GM19099 (cell line): ENCODE measurements at regions not wholly inside any gene's neighbourhood (a gene's known extent, or its start where the extent isn't known, plus 50 kb on each side); places are given as distances from the start of the nearest gene placed in this dataset.
A peak's percentile ranks its signal among the peaks of the same experiment; 100 is the strongest.

Experiments
- POLR2A ChIP-seq: IDR thresholded peaks from 3 replicates; pipeline ENCODE4 v1.6.1; 2011; ENCODE audit warnings: low read depth; ENCODE audit not compliant: insufficient read length; ENCODE audit errors: extremely low read depth

DNA sequence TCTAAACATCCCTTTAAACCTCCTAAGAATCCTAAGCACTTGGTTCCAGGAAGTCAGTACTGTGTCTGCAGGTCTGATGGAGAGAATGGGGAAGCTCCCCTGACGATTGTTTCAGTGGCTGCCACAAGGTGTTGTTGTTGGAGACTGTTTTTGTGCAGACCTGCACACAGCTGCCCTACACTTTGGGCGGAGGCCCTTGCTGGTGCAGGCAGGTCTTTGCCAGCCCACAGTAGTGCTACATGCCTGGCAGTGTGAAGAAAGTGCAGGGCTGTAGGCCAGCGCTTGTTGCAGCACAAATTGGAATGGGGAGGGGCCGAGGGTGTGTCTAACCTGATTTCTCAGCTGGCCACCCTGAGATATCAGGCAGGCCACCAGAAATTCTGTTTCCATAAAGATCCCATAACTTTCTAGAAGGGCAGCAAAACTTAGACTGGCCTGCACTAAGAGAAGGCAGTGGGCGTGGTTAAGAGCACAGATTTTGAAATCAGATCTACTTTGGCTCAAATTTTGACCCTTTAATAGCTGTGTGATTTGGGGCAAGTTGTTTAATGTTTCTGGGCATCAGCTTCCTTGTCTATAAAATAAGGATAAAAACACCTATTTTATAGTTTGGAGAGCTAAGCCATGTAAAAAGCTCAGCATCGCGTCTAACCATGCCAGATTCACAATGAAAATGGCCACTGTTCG lies 83.7 kb upstream of the SLC1A4 start:
- TF ChIP-seq POLR2A: no peak

DNA sequence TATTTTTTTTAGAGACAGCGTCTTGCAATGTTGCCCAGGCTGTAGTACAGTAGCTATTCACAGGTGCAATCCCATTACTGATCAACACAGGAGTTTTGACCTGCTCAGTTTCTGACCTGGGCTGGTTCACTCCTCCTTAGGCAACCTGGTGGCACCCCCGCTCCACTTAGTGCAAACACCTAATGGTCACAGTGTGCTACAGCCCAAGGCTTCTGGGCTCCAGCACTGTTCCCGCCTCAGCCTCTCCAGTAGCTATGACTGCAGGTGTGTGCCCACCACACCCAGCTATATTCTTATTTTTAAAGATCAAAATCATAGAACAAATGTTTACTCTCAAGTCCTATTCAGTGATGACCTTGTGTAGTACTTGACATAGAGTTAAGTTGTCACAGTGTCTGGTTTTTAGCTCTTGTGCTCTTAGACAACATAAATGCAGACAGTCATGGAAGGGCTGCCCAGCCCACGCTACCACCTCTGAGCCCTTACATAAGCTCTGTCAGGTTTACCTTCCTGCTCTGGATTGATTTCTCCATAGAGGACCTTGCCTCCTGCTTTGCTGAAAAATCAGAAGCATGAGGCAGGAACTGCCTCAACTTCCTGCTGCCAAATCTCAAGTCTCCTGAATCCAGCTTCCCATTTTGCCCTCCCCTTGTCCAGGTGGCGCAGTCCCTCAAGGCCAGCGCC lies 82.2 kb upstream of the SLC1A4 start:
- no peak for TF ChIP-seq POLR2A

DNA sequence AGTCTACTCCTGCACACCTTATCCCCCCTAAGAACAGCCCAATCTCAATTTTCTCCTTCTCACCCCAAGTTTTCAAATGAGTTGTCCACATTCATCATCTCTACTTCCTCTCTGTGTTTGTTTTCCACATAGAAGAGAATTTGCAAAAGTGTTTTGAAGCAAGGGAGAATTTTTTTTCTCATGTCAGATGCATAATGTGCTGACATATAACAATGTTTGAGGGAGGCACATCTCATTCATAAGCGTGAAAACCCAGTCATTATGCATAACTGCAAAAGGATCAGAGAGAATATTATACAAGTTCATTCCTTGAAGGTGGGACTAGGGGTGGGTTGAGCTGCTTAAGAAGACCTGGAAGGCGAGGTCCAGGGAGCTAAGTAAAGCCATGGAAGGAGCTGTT lies 80.8 kb upstream of the SLC1A4 start:
- no peak for TF ChIP-seq POLR2A

DNA sequence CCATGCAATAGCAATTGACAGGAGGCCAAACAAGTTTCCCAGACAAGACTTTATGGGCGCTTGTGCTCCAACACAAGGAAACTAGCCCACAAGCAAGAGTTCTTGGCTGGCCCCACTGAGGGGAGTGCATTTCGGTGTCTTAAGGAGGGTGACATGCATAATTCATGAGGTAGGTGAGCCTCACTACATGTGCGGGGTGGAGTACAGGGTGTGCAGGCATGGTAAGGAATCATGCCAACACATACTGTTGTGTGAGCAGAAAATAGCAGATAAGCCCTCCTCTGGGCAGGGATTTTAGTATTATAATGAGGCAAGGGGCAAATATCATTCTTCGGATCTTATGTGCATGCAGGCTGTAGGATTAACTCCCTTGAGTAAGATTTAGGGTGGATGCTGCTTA lies 78.7 kb upstream of the SLC1A4 start:
- TF ChIP-seq POLR2A: no peak

DNA sequence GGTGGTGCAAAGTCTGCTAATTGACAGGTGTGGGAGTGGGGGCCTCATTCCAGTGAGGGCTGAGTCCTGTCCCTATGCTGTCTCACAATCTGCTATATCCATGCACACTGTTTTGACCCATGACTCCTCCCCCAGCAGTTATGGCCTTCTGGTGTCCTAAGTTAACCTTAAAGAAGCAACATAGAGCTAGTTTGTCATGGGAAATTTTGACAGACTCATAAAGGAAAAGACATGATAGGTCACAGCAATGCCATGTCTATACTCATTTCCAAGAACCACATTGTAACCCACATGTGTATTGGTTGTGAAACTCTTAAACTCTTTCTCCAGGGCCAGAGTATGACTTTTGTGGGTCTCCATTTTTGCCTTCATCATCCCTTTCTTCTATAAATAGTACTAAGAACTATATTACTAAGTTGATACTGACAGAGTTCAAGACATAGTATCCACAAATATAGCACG lies 78.2 kb upstream of the SLC1A4 start:
- no peak for TF ChIP-seq POLR2A

DNA sequence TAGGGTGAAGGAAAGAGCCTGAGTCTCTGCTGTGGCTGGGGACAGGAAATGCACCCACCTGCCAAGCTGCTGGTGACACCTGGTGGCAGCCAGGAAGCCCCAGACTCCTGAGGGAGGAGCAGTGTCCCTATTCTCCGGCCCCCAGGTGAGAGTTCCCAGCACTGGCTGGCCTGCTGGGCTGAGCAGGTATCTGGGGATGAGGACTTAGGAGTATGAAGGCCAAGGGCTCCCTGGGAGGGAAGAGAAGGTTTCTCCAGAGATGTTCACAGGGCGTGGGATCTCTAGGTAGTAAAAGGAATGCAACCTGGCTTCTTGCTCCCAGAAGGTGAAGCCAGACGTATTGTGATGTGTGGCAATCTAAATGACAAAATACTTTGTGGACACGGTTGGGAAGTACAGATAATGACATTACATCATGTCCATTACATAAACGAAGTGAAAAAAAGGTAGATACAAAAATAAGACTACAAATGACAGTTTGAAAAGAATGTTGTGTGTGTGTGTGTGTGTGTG lies 75.8 kb upstream of the SLC1A4 start:
- no peak for TF ChIP-seq POLR2A

DNA sequence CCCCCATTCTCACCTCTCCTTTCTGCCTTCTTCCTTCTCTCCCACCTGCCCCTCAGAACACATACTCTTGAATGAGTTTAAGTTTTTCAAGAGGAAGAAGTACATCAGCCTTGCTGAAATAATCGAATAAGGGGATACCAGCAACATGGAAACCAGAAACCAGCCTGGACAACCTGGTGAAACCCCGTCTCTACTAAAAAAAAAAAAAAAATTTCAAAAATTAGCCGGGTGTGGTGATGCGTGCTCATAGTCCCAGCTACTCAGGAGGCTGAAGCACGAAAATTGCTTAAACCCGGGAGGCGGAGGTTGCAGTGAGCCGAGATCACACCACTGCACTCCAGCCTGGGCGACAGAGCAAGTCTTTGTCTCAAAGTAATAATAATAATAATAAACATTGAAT lies 75.0 kb upstream of the SLC1A4 start:
- no peak for TF ChIP-seq POLR2A

DNA sequence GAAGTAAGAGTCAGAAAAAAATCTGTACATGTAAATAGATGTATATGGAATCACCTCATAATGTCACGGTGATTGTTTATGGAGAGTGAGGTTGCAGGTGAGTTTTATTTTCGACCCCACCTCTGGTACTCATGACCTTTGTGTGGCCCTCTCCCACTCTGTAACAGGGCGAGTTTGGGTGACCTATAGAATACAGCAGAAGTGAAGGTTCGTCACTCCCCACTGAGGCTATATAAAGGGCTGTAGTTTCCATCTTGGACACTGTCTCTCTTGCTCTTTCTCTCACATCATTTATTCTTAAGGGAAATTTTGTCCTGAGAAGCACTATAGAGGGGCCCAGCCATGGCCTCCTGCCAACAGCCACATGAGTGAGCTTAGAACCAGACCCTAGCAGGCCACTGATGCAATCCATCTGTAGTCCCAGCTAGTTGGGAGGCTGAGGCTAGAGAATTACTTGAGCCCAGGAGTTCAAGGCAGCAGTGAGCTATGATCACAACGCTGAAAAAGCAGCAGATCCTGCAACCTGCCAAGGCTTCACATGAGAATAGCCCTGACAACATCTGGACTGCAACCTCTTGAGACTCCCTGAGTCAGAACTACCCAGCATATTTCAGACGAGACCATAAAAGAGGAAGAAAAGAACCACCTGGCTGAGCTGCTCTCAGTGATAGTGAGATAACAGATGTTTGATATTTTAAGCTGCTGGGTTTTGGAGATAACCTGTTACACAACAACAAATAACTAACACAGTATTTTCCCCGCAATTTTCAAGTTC lies 74.3 kb upstream of the SLC1A4 start:
- TF ChIP-seq POLR2A: peak; percentile 33

DNA sequence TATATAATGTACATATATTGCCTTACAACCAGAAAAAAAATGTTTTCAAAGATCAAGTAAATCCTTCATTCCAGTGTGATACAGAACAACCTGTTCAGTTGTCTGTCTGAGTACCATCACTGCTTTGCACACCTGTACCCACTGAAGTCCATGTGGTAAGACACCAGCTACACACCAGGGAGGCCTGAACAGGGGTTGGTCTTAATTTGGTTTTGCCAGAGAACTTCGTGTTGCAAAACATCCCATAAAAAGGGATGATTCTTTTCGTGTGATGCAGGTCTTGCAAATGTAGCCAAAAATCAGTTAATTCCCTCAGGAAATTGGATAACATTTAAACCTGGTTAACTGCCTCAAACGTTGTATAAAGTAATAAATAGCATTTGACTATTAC lies 73.7 kb upstream of the SLC1A4 start:
- no peak for TF ChIP-seq POLR2A

DNA sequence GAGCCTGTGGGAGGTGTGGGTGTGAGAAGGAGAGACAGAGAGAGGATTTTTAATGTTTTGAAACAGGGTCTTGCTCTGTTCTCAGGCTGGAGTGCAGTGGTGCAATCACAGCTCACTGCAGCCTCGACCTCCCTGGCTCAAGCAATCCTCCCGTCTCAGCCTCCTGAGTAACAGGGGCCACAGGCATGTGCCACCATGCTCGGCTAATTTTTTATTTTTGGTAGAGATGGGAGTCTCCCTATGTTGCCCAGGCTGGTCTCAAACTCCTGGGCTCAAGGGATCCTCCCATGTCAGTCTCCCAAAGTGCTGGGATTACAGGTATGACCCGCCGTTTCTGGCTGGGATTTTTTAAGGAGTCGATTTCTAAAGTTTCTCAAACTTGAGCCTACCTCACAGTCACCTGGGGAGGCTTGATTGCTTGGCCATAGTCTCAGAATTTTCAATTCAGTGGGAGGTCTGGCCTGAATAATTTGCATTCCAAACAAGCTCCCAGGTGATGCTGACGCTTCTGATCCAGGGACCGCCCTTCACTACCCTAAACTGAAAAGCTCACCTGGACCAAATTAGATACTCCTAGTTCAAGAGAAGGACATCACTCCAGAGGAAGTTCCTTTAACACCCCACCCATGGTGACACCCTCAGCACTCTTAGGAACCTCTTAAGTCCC lies 70.8 kb upstream of the SLC1A4 start:
- no peak for TF ChIP-seq POLR2A

DNA sequence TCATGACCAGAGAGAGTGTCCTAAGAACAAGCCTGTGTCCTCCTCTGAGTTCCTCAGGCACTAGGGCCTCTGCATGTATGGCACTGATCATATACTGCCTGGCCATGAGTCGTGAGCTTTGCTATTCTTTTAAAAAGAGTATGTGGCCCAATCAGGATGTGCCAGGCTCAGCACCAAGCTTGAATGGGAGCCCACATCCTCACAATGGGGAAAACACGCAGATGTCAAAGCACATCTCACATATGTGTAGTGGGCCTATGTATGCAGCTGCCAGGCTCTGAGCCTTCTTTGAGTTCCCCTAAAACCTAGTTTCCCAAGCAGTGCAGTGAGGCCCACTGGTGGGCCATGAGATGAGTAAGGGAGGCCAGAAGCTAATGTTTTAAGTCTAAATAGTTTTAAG lies 69.9 kb upstream of the SLC1A4 start:
- TF ChIP-seq POLR2A: no peak

DNA sequence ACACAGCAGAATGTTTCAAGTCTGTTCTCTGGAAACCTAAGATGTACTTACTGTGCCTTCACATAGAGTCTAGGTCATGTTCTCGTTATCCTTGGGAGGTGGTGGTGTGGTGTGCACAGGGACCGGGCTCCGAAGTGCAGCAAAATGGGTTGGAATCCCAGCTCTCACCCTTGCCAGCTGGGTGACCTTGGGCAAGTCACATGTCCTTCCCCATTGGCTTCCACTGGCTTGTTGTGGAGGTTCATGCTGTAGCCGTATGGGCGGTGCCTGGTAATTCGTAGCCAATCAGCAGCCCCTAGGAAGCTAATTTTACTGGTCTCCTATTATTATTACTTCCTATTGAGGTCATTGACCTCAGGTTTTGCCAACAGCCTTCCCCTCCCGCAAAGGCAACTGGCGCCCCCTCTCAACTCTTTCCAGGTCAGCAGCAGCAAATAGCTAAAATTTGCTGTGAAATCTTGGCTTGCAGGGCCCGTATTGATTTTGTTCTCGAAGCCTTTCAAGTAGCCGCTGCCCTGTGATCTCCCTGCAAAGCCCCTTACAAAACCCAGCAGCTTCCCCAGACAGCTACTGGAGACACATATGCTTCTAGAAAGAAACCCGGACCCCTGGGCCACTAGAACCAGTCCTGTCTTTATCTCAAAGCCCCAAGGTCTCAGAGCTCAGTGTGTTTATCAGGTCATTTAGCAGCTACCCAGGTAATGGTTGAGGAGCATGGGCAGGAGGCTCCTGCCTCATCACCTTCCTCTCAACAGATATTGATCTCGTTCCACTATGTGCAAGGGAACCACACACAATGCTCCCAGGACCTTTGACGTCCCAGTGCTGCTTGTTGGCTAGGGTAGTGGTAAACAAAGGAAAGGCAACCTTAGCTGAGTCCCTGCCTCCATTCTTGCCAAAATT lies 66.5 kb upstream of the SLC1A4 start:
- TF ChIP-seq POLR2A: no peak

DNA sequence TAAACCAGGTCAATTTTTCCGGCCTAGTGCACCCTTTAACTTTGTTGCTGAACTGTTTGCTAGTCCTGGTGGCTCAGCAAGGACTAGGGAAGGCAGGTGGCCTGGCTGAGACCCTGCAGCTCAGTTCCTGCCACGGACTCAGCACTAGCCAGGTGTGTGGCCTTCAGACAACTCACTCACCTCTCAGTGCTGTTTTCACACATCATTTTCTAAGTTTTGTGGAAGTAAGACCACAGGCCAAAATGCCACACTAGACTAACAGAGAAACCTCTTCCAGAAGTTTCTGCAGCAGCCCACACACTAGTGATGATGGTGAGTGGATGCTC lies 65.9 kb upstream of the SLC1A4 start:
- no peak for TF ChIP-seq POLR2A
